HG02981 (cell line): ENCODE measurements at regions not wholly inside any gene's neighbourhood (a gene's known extent, or its start where the extent isn't known, plus 50 kb on each side); places are given as distances from the start of the nearest gene placed in this dataset.

Source experiments
- ATAC-seq: cut with Tn5 transposase; IDR thresholded peaks from one replicate; pipeline ENCODE4 v1.9.1; 2021; ENCODE audit warnings: mild to moderate bottlenecking, moderate library complexity; ENCODE audit not compliant: unreplicated experiment

GRCh38 chr14:71647086-71647784 lies 285.0 kb upstream of the RGS6 start:
- ATAC-seq, result no peak

- no peak for ATAC-seq
Measured at GRCh38 chr14:71648725-71649124, 283.5 kb upstream of the RGS6 start.

- no peak for ATAC-seq
Measured at GRCh38 chr14:71650187-71650755, 282.0 kb upstream of the RGS6 start.

GRCh38 chr14:71651228-71651627 lies 281.0 kb upstream of the RGS6 start:
- ATAC-seq, result no peak

- ATAC-seq, result no peak
Measured at GRCh38 chr14:71652368-71652767, 279.9 kb upstream of the RGS6 start.

GRCh38 chr14:71654810-71655209 lies 277.4 kb upstream of the RGS6 start:
- no peak for ATAC-seq

- no peak for ATAC-seq
Measured at GRCh38 chr14:71658261-71658860, 273.9 kb upstream of the RGS6 start.

- ATAC-seq, result no peak
Measured at GRCh38 chr14:71659159-71659558, 273.1 kb upstream of the RGS6 start.

GRCh38 chr14:71661441-71661840 lies 270.8 kb upstream of the RGS6 start:
- no peak for ATAC-seq

GRCh38 chr14:71662291-71662790 lies 269.9 kb upstream of the RGS6 start:
- no peak for ATAC-seq

GRCh38 chr14:71665157-71665556 lies 267.1 kb upstream of the RGS6 start:
- ATAC-seq, result no peak

- ATAC-seq, result no peak
Measured at GRCh38 chr14:71665781-71666180, 266.4 kb upstream of the RGS6 start.

GRCh38 chr14:71666571-71667145 lies 265.6 kb upstream of the RGS6 start:
- ATAC-seq, result no peak

GRCh38 chr14:71668186-71668912 lies 263.9 kb upstream of the RGS6 start:
- no peak for ATAC-seq

GRCh38 chr14:71672596-71672995 lies 259.6 kb upstream of the RGS6 start:
- ATAC-seq, result no peak

- no peak for ATAC-seq
Measured at GRCh38 chr14:71675126-71675899, 256.9 kb upstream of the RGS6 start.

GRCh38 chr14:71675900-71676287 lies 256.3 kb upstream of the RGS6 start:
- no peak for ATAC-seq

GRCh38 chr14:71680736-71681387 lies 251.4 kb upstream of the RGS6 start:
- ATAC-seq, result no peak

GRCh38 chr14:71682337-71682736 lies 249.9 kb upstream of the RGS6 start:
- no peak for ATAC-seq

GRCh38 chr14:71684323-71684722 lies 247.9 kb upstream of the RGS6 start:
- no peak for ATAC-seq
